MCF 10A (cell line): ENCODE measurements at regions not wholly inside any gene's neighbourhood (a gene's known extent, or its start where the extent isn't known, plus 50 kb on each side); places are given as distances from the start of the nearest gene placed in this dataset.
A peak's percentile ranks its signal among the peaks of the same experiment; 100 is the strongest.

Experiments used
- BruUV-seq: library from RNA; stranded (reverse); fragments of 400-500 nt; replicated peaks from 2 replicates; lab custom pipeline; 2021; lab: Mats Ljungman, UMichigan
- CTCF ChIA-PET: fragments of 300-600 bp; sonication (Branson Sonifier 250); formaldehyde crosslinking; extraction: SDS; loops from one replicate; lab custom pipeline; 2021; ENCODE audit warnings: antibody characterized with exemption, inconsistent platforms; lab: Yijun Ruan, JAX
- POLR2A ChIA-PET: fragments of 300-600, 350-650 bp; sonication (Branson Sonifier 250); formaldehyde crosslinking; extraction: SDS; loops from one replicate; lab custom pipeline; 2020; ENCODE audit warnings: antibody characterized with exemption, inconsistent platforms; lab: Yijun Ruan, JAX
- DNase-seq: peaks from one replicate; pipeline ENCODE4 v3.0.0-alpha.2; 2018; ENCODE audit not compliant: unreplicated experiment
- H3K27ac Mint-ChIP-seq: one replicate; pipeline ENCODE4 v1.8.0; 2022; ENCODE audit warnings: mild to moderate bottlenecking, low read depth, mixed read lengths; ENCODE audit not compliant: unreplicated experiment
- H3K27me3 Mint-ChIP-seq: one replicate; pipeline ENCODE4 v1.8.0; 2022; ENCODE audit warnings: mixed read lengths; ENCODE audit not compliant: insufficient read depth, unreplicated experiment
- H3K36me3 Mint-ChIP-seq: one replicate; pipeline ENCODE4 v1.8.0; 2022; ENCODE audit warnings: mild to moderate bottlenecking, moderate library complexity, mixed read lengths; ENCODE audit not compliant: insufficient read depth, unreplicated experiment
- H3K4me1 Mint-ChIP-seq: one replicate; pipeline ENCODE4 v1.8.0; 2022; ENCODE audit warnings: mixed read lengths; ENCODE audit not compliant: insufficient read depth, unreplicated experiment
- H3K4me3 Mint-ChIP-seq: one replicate; pipeline ENCODE4 v1.8.0; 2022; ENCODE audit warnings: mild to moderate bottlenecking, moderate library complexity, mixed read lengths; ENCODE audit not compliant: unreplicated experiment
- H3K9me3 Mint-ChIP-seq: one replicate; pipeline ENCODE4 v1.8.0; 2022; ENCODE audit warnings: mixed read lengths; ENCODE audit not compliant: unreplicated experiment
- CTCF ChIP-seq: fragments of 200-600 bp; IDR thresholded peaks from one replicate; pipeline ENCODE4 v1.8.0; 2022; ENCODE audit warnings: antibody characterized with exemption, mild to moderate bottlenecking; ENCODE audit not compliant: unreplicated experiment
- intact Hi-C: fragments of 100-400 bp; cut with micrococcal nuclease; formaldehyde crosslinking; loops from 2 replicates; pipeline ENCODE4 v1.14.1; 2022

- no peaks in the 10 kb centered on the region for H3K27me3 Mint-ChIP-seq
Measured at GRCh38 chr13:106133025-106133424, 402.4 kb downstream of the EFNB2 start.

GRCh38 chr13:106132216-106132615 is 403.2 kb downstream of the EFNB2 start:
- CTCF ChIA-PET: interaction anchor here (0.5 to 1.6 kb wide), 6 partner anchors 12 to 526 kb away, joined by 3 to 6 read pairs (median 4); no protein-coding TSS in a partner anchor
- TF ChIP-seq CTCF: no peak

More at GRCh38 chr13:106133025-106133424, 402.4 kb downstream of the EFNB2 start:
- intact Hi-C loops: no loop called here
- Mint-ChIP-seq H3K27ac (peak overlapping the region; percentile 94), H3K9me3 (no peaks in the 10 kb centered on the region), H3K4me1 (peaks cover 24% of the 10 kb centered on the region), H3K4me3 (peak overlapping the region; percentile 29), H3K36me3 (no peaks in the 10 kb centered on the region)
- ChIA-PET CTCF (interaction anchor here (0.5 to 1.0 kb wide), 2 partner anchors 174 to 401 kb away, joined by 3 read pairs; no protein-coding TSS in a partner anchor), POLR2A (interaction anchor here (0.6 to 2.1 kb wide), 7 partner anchors 13 to 370 kb away, joined by 3 to 10 read pairs (median 4); no protein-coding TSS in a partner anchor)
- TF ChIP-seq CTCF: no peak
- DNase-seq: peak; percentile 68
- BruUV-seq: no TSS peak

GRCh38 chr13:106129993-106130392 is 405.5 kb downstream of the EFNB2 start:
- peaks cover 24% of the 10 kb centered on the region for H3K4me1 Mint-ChIP-seq
- DNase-seq: no peak
- no peaks in the 10 kb centered on the region for H3K27me3 Mint-ChIP-seq
- no peaks in the 10 kb centered on the region for H3K36me3 Mint-ChIP-seq
- TF ChIP-seq CTCF: no peak
- ChIA-PET CTCF (interaction anchor here (1.4 kb wide), 1 partner anchor 10 kb away, joined by 4 read pairs; no protein-coding TSS in a partner anchor), POLR2A (interaction anchor here (0.7 kb wide), 1 partner anchor 355 kb away, joined by 3 read pairs; no protein-coding TSS in a partner anchor)
- intact Hi-C loops: no loop called here
- H3K27ac Mint-ChIP-seq: no peak overlapping the region
- H3K4me3 Mint-ChIP-seq: no peak overlapping the region
- H3K9me3 Mint-ChIP-seq: no peaks in the 10 kb centered on the region
- BruUV-seq: no TSS peak

More at GRCh38 chr13:106132216-106132615, 403.2 kb downstream of the EFNB2 start:
- DNase-seq: peak; percentile 50
- Mint-ChIP-seq H3K27me3 (no peaks in the 10 kb centered on the region), H3K36me3 (no peaks in the 10 kb centered on the region), H3K4me3 (no peak overlapping the region), H3K27ac (peak overlapping the region; percentile 69), H3K9me3 (no peaks in the 10 kb centered on the region), H3K4me1 (peaks cover 24% of the 10 kb centered on the region)
- intact Hi-C loops: no loop called here
- no TSS peak for BruUV-seq
- POLR2A ChIA-PET: interaction anchor here (0.6 to 2.1 kb wide), 8 partner anchors 14 to 371 kb away, joined by 3 to 10 read pairs (median 4); no protein-coding TSS in a partner anchor

GRCh38 chr13:106129273-106129672 is 406.2 kb downstream of the EFNB2 start:
- no peaks in the 10 kb centered on the region for H3K36me3 Mint-ChIP-seq
- ChIA-PET CTCF (interaction anchor here (0.5 to 1.4 kb wide), 3 partner anchors 10 to 384 kb away, joined by 4 read pairs; no protein-coding TSS in a partner anchor), POLR2A (interaction anchor here (0.7 kb wide), 1 partner anchor 355 kb away, joined by 3 read pairs; no protein-coding TSS in a partner anchor)
- no peak overlapping the region for H3K27ac Mint-ChIP-seq
- no peak overlapping the region for H3K4me3 Mint-ChIP-seq
- TF ChIP-seq CTCF: no peak
- no peaks in the 10 kb centered on the region for H3K27me3 Mint-ChIP-seq
- intact Hi-C loops: no loop called here
- no peaks in the 10 kb centered on the region for H3K9me3 Mint-ChIP-seq
- DNase-seq: no peak
- peaks cover 24% of the 10 kb centered on the region for H3K4me1 Mint-ChIP-seq
- no TSS peak for BruUV-seq
